ENCODE measurements at regions not wholly inside any gene's neighbourhood (a gene's known extent, or its start where the extent isn't known, plus 50 kb on each side); places are given as distances from the start of the nearest gene placed in this dataset.

- H3K36me3 ChIP-seq (ENCODE audit: insufficient read depth, low read length) = no peaks in the 10 kb centered on the region
- H3K4me3 ChIP-seq (ENCODE audit: low read depth in 1 of 2, low read length in 2 of 2) = no peak overlapping the region
- no peak for DNase-seq
- no peak overlapping the region for H3K4me2 ChIP-seq (ENCODE audit: insufficient read depth, low read length)
- TF ChIP-seq CTCF (IDR thresholded peaks at IDR 0.05; ENCODE audit: borderline replicate concordance, extremely low read depth, low read length, poor library complexity, severe bottlenecking) (no peak), EZH2 (IDR thresholded peaks at IDR 0.05; ENCODE audit: borderline replicate concordance, low read depth, low read length, severe bottlenecking) (no peak)
- no peak for ATAC-seq (ENCODE audit: insufficient read depth, low read depth)
- H2AFZ ChIP-seq (ENCODE audit: low read depth, low read length) = no peak overlapping the region
- H3K9ac ChIP-seq (ENCODE audit: low read depth, low read length) = no peak overlapping the region
- H3K4me1 ChIP-seq (ENCODE audit: insufficient read depth, low read length) = no peaks in the 10 kb centered on the region
- H3K79me2 ChIP-seq (ENCODE audit: insufficient read depth, low read length) = no peaks in the 10 kb centered on the region
- H4K20me1 ChIP-seq (ENCODE audit: insufficient read depth, low read length) = no peaks in the 10 kb centered on the region
- peaks cover 3% of the 10 kb centered on the region for H3K27me3 ChIP-seq (ENCODE audit: insufficient read depth, low read length, poor library complexity)
- no peak overlapping the region for H3K27ac ChIP-seq (ENCODE audit: low read length)
- no peaks in the 10 kb centered on the region for H3K9me3 ChIP-seq (ENCODE audit: insufficient read depth, low read length, severe bottlenecking)
These were observed 104.7 kb downstream of the LSM5 start for GRCh38 chr7:32385316-32385956.

DNA sequence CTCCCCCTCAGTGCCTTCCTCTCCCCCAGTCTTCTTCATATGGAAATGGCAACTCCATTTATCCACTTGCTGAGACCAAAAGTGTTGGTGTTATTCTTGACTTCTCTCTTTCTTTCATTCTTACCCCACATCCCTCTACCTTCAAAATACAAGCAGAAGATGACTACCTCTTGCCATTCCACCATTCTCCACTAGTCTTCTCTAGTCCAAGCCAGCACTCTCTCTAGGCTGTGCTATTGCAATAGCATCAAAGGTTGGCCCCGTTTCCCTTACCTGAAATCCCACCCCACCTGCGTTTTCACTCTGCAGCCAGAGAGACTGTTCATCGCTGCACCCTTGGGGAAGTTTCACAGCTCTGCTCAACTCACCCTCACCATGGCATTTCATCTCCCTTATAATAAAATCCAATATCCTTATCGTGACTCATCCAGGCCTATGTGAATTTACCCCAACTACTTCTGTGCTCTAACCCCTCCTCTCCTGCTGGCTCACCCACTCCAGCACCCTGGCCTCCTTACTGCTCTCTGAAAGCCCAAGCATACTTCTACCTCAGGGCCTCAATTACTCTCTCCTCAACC lies 109.1 kb downstream of the LSM5 start:
- Histone ChIP-seq H3K9ac (ENCODE audit: low read depth, low read length) (no peak overlapping the region), H3K4me3 (ENCODE audit: low read depth in 1 of 2, low read length in 2 of 2) (no peak overlapping the region), H2AFZ (ENCODE audit: low read depth, low read length) (no peak overlapping the region), H3K79me2 (ENCODE audit: insufficient read depth, low read length) (no peaks in the 10 kb centered on the region), H3K36me3 (ENCODE audit: insufficient read depth, low read length) (no peaks in the 10 kb centered on the region), H3K27ac (ENCODE audit: low read length) (no peak overlapping the region), H4K20me1 (ENCODE audit: insufficient read depth, low read length) (no peaks in the 10 kb centered on the region), H3K4me2 (ENCODE audit: insufficient read depth, low read length) (no peak overlapping the region), H3K27me3 (ENCODE audit: insufficient read depth, low read length, poor library complexity) (peaks cover 3% of the 10 kb centered on the region), H3K4me1 (ENCODE audit: insufficient read depth, low read length) (no peaks in the 10 kb centered on the region), H3K9me3 (ENCODE audit: insufficient read depth, low read length, severe bottlenecking) (no peaks in the 10 kb centered on the region)
- no peak for TF ChIP-seq EZH2 (IDR thresholded peaks at IDR 0.05; ENCODE audit: borderline replicate concordance, low read depth, low read length, severe bottlenecking)
- TF ChIP-seq CTCF (IDR thresholded peaks at IDR 0.05; ENCODE audit: borderline replicate concordance, extremely low read depth, low read length, poor library complexity, severe bottlenecking) = no peak
- ATAC-seq (ENCODE audit: insufficient read depth, low read depth) = no peak
- DNase-seq = no peak

GRCh38 chr7:32379510-32380112 lies 110.6 kb downstream of the LSM5 start:
- Histone ChIP-seq H3K9me3 (ENCODE audit: insufficient read depth, low read length, severe bottlenecking) (no peaks in the 10 kb centered on the region), H3K4me2 (ENCODE audit: insufficient read depth, low read length) (no peak overlapping the region), H3K79me2 (ENCODE audit: insufficient read depth, low read length) (no peaks in the 10 kb centered on the region), H3K27ac (ENCODE audit: low read length) (no peak overlapping the region), H3K27me3 (ENCODE audit: insufficient read depth, low read length, poor library complexity) (no peaks in the 10 kb centered on the region), H3K4me1 (ENCODE audit: insufficient read depth, low read length) (no peaks in the 10 kb centered on the region), H4K20me1 (ENCODE audit: insufficient read depth, low read length) (no peaks in the 10 kb centered on the region), H2AFZ (ENCODE audit: low read depth, low read length) (no peak overlapping the region), H3K9ac (ENCODE audit: low read depth, low read length) (no peak overlapping the region), H3K36me3 (ENCODE audit: insufficient read depth, low read length) (no peaks in the 10 kb centered on the region), H3K4me3 (ENCODE audit: low read depth in 1 of 2, low read length in 2 of 2) (no peak overlapping the region)
- DNase-seq (no peak), ATAC-seq (ENCODE audit: insufficient read depth, low read depth) (no peak)
- TF ChIP-seq CTCF (IDR thresholded peaks at IDR 0.05; ENCODE audit: borderline replicate concordance, extremely low read depth, low read length, poor library complexity, severe bottlenecking) (no peak), EZH2 (IDR thresholded peaks at IDR 0.05; ENCODE audit: borderline replicate concordance, low read depth, low read length, severe bottlenecking) (no peak)

Data from DND-41 (cell line).